Left colon (tissue), 2 donors: ENCODE measurements at regions not wholly inside any gene's neighbourhood (a gene's known extent, or its start where the extent isn't known, plus 50 kb on each side); places are given as distances from the start of the nearest gene placed in this dataset.

Experiments
- ATAC-seq: fragments of 200-7000 bp; cut with Tn5 transposase; one replicate; pipeline ENCODE4 v1.9.1; 2020; ENCODE audit warnings: mild to moderate bottlenecking, moderate library complexity
- DNase-seq, 2 donors: peaks; one replicate each; pipeline ENCODE4 v3.0.0-alpha.2; 2020
- intact Hi-C, 2 donors: fragments of 100-400 bp; cut with DNase I in 1 of 2; cut with micrococcal nuclease in 1 of 2; formaldehyde crosslinking; loops; one replicate each; pipeline versions ENCODE4 v1.11.2 to v1.14.0; 2022; cut with DNase I, micrococcal nuclease
- donor health status: DM: no; HTN: no; CAD: no.
- donor health status: DM: yes; HTN: yes; CAD: no.

DNA sequence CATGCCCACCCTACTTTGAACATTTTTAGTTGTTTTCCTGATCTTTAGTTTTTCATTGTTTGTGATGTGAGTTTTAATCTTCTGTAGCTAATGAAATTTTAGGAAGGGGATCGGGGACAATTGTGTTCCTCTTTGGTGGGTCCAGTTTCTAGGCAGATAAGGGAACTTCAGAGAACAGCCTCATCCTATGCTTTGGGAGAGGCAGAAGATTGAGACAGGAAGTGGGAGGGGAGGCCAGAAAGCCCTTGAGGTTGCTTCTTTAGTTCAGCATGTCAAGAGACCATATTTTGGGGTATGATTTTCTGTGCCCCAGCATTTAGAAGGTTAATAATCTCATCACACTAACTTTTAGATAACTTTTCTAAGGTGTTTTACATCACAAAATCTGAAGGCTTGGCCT, 191.0 kb downstream of the TANC2 start:
- ATAC-seq (no peak), DNase-seq (no peak)
- intact Hi-C loops: no loop called here

DNA sequence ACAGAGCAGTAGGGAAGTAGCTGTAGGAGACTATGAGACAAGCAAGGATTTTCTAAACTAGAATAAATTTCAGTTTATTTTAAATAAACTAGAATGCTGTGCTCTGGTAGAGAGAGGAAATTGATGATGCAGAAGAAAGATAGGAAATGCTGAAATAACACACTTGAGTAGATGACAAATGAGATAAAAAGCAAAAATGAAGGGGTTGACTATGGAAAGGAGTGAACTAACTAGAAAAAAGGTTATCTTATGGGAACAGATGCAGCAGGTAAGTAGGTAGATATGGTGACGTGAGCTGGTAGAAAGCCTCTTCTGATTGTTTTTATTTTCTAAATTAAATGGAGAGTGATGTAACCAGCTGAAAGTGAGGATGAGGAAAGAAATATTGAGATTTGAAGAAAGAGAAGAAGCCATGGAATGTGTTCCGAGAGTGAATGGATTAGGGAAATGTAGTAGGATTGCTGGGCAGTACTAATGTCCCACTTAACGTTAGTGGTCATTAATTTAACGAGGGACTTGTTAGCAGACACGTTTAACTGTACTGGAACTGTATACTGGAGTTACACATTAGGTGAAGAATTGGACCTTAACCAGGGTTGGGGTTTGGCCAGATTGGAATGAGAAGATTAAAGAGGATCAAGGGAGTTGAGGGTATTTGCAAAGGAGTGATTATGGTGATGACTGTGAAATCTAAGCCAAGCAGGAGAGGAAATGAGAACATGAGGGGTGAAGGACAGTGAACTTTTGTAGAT, 196.5 kb downstream of the TANC2 start:
- no peak for ATAC-seq
- intact Hi-C loops: no loop called here

GRCh38 chr17:63163158-63163520, 197.1 kb downstream of the TANC2 start:
- intact Hi-C loops: no loop called here
- no peak for ATAC-seq
- DNase-seq: no peak

More for the DNA sequence above, 196.5 kb downstream of the TANC2 start:
- no peak for DNase-seq

DNA sequence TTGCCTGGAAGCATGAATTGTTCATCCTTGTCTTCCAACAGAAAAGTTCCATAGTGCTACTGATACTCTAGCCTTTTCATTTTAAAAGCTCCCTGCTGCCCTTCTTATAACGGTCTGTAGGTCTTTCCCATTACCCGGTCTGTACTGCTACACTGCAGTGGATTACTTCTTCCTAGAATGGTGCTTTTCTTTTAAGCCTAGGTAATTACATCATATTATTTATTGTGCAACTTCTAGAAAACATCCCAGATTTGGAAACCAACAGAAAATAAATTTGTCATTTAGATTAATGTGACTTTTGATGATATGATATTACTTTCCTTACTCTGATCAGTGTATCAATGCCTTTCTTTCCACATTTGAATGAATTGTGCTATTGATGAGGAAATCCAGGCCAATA, 199.4 kb downstream of the TANC2 start:
- ATAC-seq: no peak
- intact Hi-C loops: no loop called here
- DNase-seq: no peak

GRCh38 chr17:63170795-63171194, 204.8 kb downstream of the TANC2 start:
- DNase-seq (no peak), ATAC-seq (no peak)
- intact Hi-C loops: no loop called here

GRCh38 chr17:63171428-63172393, 205.7 kb downstream of the TANC2 start:
- intact Hi-C loops: no loop called here

DNA sequence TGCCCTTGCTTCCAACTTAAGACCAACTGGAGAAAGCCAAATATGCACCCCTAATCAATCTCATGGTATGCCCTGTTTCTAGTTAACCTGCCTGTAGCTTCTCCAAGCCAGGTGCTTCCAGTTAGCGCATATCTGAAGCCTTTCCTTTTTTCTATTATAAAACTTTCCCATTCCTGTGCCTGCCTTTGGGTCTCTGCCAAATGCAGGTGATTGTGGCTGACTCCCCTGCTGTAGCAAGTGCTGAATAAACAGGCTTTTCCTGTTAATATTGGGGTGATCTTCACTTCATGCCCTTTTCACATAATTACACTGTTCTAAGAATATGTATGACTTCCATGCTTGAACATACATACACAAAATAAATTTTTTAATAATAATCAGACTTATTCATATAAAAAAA, 207.4 kb downstream of the TANC2 start:
- ATAC-seq (no peak), DNase-seq (no peak)
- intact Hi-C loops: no loop called here

More at GRCh38 chr17:63171428-63172393, 205.7 kb downstream of the TANC2 start:
- ATAC-seq (no peak), DNase-seq (no peak)

DNA sequence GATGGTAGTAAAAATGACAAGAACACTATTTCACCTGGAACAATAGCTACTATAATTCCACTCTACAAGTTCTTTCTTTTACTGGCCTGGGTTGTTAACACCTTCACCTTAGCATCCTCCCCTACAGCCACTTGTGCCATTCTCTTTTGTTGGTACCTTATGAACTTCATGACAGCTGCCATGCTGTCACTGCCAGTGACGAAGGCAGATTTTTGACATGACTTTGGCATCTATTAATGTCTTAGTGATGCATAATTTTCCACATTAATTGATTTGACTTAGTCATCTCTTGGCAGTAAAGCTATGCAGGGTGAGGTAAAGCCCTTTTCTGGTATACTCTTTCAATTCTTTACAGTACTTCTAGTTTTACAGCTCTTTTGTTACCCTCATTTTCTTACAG, 207.9 kb downstream of the TANC2 start:
- ATAC-seq: no peak

DNA sequence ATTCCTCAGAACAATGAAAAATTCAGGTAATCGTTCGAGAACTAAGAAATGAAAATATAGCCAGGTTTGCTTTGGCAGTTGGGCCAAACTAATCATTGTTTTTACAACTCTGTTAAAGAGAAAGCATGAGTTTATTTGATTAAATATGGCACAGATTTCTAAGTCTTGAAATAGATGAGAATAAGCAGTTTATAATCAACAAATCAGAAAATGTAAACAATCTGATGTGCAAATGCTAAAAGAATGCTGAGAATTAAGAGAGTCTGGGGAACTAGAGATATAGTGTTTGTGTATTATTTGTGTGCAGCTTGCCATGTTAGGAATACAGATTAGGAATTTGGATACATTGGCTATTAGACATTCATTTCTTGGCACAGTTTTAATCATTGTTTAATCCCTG, 212.5 kb downstream of the TANC2 start:
- DNase-seq: no peak
- ATAC-seq: no peak
- intact Hi-C loops: no loop called here

More for the DNA sequence above, 207.9 kb downstream of the TANC2 start:
- intact Hi-C loops: no loop called here
- DNase-seq: no peak

GRCh38 chr17:63181856-63182255, 215.8 kb downstream of the TANC2 start:
- no peak for ATAC-seq
- no peak for DNase-seq
- intact Hi-C loops: no loop called here

GRCh38 chr17:63185420-63185819, 219.4 kb downstream of the TANC2 start:
- intact Hi-C loops: no loop called here
- DNase-seq (no peak), ATAC-seq (no peak)

DNA sequence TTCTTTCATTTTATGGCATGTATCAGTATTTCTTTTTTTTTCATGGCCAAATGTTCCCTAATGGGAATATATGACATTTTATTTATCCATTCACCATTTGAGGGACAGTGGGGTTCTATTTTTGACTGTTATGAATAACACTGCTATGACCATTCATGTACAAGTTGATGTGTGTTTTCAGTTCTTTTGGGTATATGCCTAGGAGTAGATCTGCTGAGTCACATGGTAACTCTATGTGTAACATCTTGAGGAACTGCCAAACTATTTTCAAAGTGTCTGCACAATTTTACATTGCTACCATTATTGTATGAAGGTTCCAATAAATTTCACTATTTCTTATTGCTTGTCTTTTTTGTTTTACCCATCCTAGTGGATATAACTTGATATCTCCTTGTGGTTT, 223.0 kb downstream of the TANC2 start:
- ATAC-seq (no peak), DNase-seq (no peak)
- intact Hi-C loops: no loop called here

GRCh38 chr17:63189930-63190329, 223.9 kb downstream of the TANC2 start:
- DNase-seq (no peak), ATAC-seq (no peak)
- intact Hi-C loops: no loop called here

DNA sequence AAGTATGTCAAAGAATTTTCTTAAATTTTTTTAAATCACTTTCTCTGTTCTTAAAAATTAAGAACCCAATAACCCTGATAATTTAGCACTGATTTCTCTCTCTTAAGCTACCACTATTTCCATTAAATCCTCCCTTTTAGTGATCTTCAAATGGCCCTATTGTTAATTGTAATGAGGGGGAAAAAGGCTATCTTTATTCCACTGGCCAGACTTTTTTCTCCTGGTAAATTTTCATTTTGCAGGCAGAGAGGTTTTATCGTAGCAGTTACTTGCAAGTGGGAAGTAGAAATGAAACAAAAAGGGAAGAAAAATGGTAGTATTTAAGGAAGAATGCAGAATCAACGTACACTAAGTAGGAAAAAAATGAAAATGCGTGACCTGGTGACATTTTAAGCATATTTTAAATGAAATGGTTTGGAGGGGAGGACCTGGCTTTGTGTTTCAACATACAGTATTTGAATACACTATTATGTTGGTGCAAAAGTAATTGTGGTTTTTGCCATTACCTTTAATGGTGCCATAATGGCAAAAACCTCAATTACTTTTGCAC, 224.9 kb downstream of the TANC2 start:
- no peak for DNase-seq
- intact Hi-C loops: no loop called here
- no peak for ATAC-seq

DNA sequence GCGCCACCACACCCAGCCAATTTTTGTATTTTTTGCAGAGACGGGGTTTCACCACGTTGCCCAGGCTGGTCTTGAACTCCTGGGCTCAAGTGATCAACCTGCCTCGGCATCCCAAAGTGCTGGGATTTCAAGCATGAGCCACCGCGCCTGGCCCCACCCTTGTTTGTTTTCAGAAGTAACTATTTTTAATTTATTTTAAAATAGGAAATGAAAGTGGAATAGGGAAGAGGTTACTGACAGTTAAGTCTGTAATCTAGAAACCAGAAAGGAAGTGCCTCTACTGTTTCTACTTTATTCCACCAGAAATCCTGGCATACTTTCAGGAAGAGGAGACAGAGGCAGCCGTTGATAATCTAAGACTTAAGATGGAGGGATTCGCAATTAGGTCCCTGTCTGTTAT, 225.6 kb downstream of the TANC2 start:
- ATAC-seq (no peak), DNase-seq (peak in 1 of 2 donors; percentile 26)
- intact Hi-C loops: no loop called here

- DNase-seq: no peak
- ATAC-seq: no peak
- intact Hi-C loops: no loop called here
Measured at GRCh38 chr17:63193827-63194226, 227.8 kb downstream of the TANC2 start.

GRCh38 chr17:63196772-63197335, 230.8 kb downstream of the TANC2 start:
- DNase-seq (no peak), ATAC-seq (no peak)
- intact Hi-C loops: no loop called here

- DNase-seq (no peak), ATAC-seq (no peak)
- intact Hi-C loops: no loop called here
Measured at GRCh38 chr17:63203652-63204051, 237.6 kb downstream of the TANC2 start.

- no peak for DNase-seq
- ATAC-seq: no peak
- intact Hi-C loops: no loop called here
Measured at GRCh38 chr17:63221939-63222338, 224.2 kb downstream of the CYB561 start.

- DNase-seq (no peak), ATAC-seq (no peak)
- intact Hi-C loops: no loop called here
Measured at GRCh38 chr17:63222655-63223054, 223.5 kb downstream of the CYB561 start.
